Esophagus muscularis mucosa (tissue), 4 donors: ENCODE measurements at regions not wholly inside any gene's neighbourhood (a gene's known extent, or its start where the extent isn't known, plus 50 kb on each side); places are given as distances from the start of the nearest gene placed in this dataset.

Experiments used
- DNase-seq: peaks from one replicate; pipeline ENCODE4 v3.0.0-alpha.2; 2017; ENCODE audit errors: extremely low spot score
- H3K27ac ChIP-seq, 4 donors: fragments of 200-600 bp; sonication (generic); replicated peaks in 1 of 4; 1 replicate in 3 of 4; 2 replicates in 1 of 4; pipeline ENCODE4 v1.5.1; 2016 to 2019; ENCODE audit warnings: mild to moderate bottlenecking in 1 of 4
- H3K27me3 ChIP-seq, 4 donors: fragments of 200-600 bp; sonication (generic); one replicate each; pipeline versions ENCODE4 v1.5.1 to v1.6.0; 2016 to 2019
- H3K36me3 ChIP-seq, 4 donors: fragments of 200-600 bp; sonication (generic); one replicate each; pipeline ENCODE4 v1.5.1; 2016 to 2019
- H3K4me1 ChIP-seq, 4 donors: fragments of 200-600 bp; sonication (generic); one replicate each; pipeline ENCODE4 v1.5.1; 2016 to 2019
- H3K4me3 ChIP-seq, 4 donors: fragments of 200-600 bp; sonication (generic); 1 replicate in 2 of 4; 2 replicates in 2 of 4; pipeline ENCODE4 v1.5.1; 2016 to 2019; ENCODE audit warnings: mild to moderate bottlenecking in 4 of 4, moderate library complexity in 1 of 4
- H3K9me3 ChIP-seq, 4 donors: fragments of 200-600 bp; sonication (generic); 1 replicate in 3 of 4; 2 replicates in 1 of 4; pipeline ENCODE4 v1.5.1; 2016 to 2019
- EP300 ChIP-seq: sonication (generic); formaldehyde crosslinking; IDR thresholded peaks from one replicate; pipeline ENCODE4 v1.6.1; 2017; ENCODE audit warnings: antibody characterized with exemption
- POLR2A ChIP-seq: fragments of 450-650 bp; IDR thresholded peaks from one replicate; pipeline ENCODE4 v1.6.1; 2017; ENCODE audit warnings: antibody characterized with exemption, moderate library complexity, mild to moderate bottlenecking, low read depth
- POLR2AphosphoS5 ChIP-seq, 2 donors: sonication (generic); formaldehyde crosslinking; IDR thresholded peaks; one replicate each; pipeline ENCODE4 v1.6.1; 2017; ENCODE audit warnings: antibody characterized with exemption in 2 of 2
- WGBS: methylation state at CpG from one replicate; pipeline ENCODE4 v1.1.5; 2018; 5-methylcytosine and 5-hydroxymethylcytosine counted together
- intact Hi-C: fragments of 100-400 bp; cut with DNase I; formaldehyde crosslinking; loops from one replicate; pipeline ENCODE4 v1.15.1; 2023
- TF ChIP-seq, protein P1 (sequence below), 3 experiments: fragments of 200-600 bp in 2 of 3; fragments of 450-650 bp in 1 of 3; sonication (generic) in 2 of 3; IDR thresholded peaks; one replicate each; pipeline ENCODE4 v1.5.1; 2017 to 2019; ENCODE audit warnings: antibody characterized with exemption in 3 of 3, mild to moderate bottlenecking in 2 of 3, moderate library complexity in 1 of 3

DNA sequence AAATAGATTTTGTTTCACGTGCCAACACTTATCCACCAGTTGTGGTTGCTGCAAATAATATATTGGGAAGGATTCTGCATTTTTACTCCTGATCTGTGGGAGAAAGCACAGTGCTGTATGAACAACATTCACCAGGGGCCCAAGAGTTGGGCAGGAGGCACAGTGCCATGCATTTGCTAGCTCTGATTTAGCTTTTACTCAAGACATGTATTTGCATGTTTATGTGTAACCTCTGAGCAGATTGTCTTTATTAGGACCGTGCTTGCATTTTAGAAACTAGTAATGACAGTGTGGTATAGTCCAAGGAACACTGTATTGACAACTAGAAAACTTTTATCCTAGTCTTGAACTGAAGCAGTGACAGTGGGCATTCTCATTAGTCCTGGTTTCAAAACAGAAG is 133.9 kb upstream of the B3GALT2 start:
- TF ChIP-seq POLR2AphosphoS5 (IDR thresholded peaks at IDR 0.05) = no peak
- no peak for TF ChIP-seq POLR2A
- TF ChIP-seq EP300 = no peak
- TF ChIP-seq, protein P1, sequence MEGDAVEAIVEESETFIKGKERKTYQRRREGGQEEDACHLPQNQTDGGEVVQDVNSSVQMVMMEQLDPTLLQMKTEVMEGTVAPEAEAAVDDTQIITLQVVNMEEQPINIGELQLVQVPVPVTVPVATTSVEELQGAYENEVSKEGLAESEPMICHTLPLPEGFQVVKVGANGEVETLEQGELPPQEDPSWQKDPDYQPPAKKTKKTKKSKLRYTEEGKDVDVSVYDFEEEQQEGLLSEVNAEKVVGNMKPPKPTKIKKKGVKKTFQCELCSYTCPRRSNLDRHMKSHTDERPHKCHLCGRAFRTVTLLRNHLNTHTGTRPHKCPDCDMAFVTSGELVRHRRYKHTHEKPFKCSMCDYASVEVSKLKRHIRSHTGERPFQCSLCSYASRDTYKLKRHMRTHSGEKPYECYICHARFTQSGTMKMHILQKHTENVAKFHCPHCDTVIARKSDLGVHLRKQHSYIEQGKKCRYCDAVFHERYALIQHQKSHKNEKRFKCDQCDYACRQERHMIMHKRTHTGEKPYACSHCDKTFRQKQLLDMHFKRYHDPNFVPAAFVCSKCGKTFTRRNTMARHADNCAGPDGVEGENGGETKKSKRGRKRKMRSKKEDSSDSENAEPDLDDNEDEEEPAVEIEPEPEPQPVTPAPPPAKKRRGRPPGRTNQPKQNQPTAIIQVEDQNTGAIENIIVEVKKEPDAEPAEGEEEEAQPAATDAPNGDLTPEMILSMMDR (IDR thresholded peaks at IDR 0.05) = no peak
- WGBS = 76% methylated on average over 2 of the region's 2 CpGs
- no peak overlapping the region for H3K4me3 ChIP-seq
- no peaks in the 10 kb centered on the region for H3K27me3 ChIP-seq
- no peaks in the 10 kb centered on the region for H3K36me3 ChIP-seq
- intact Hi-C loops = no loop called here
- H3K4me1 ChIP-seq = no peaks in the 10 kb centered on the region
- peaks cover 0 to 15% (median 6%) of the 10 kb centered on the region in 4 donors for H3K9me3 ChIP-seq
- H3K27ac ChIP-seq = no peak overlapping the region
- DNase-seq = no peak

DNA sequence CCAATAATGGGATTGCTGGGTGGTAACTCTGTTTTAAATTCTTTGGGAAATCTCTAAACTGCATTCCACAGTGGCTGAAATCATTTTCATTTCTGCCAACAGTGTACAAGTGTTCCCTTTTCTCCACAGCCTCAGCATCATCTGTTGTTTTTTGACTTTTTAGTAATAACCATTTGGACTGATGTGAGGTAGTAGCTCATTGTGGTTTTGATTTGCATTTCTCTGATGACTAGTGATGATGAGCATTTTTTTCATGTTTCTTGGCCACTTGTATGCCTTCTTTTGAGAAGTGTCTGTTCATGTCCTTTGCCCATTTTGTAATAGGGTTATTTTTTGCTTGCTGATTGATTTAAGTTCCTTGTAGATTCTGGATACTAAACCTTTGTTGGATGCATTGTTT is 131.9 kb upstream of the B3GALT2 start:
- no peak for TF ChIP-seq POLR2AphosphoS5 (IDR thresholded peaks at IDR 0.05)
- no peak for TF ChIP-seq POLR2A
- TF ChIP-seq EP300 = no peak
- TF ChIP-seq, protein P1 (IDR thresholded peaks at IDR 0.05) = no peak

GRCh38 chr1:193313354-193314140 is 127.1 kb upstream of the B3GALT2 start:
- intact Hi-C loops = no loop called here
- Histone ChIP-seq H3K36me3 (no peaks in the 10 kb centered on the region), H3K9me3 (peaks cover 0 to 5% (median 2%) of the 10 kb centered on the region in 4 donors), H3K4me3 (no peak overlapping the region), H3K27ac (no peak overlapping the region), H3K27me3 (no peaks in the 10 kb centered on the region), H3K4me1 (no peaks in the 10 kb centered on the region)
- TF ChIP-seq POLR2A = no peak
- TF ChIP-seq, protein P1 (IDR thresholded peaks at IDR 0.05) = no peak
- no peak for TF ChIP-seq POLR2AphosphoS5 (IDR thresholded peaks at IDR 0.05)
- no peak for TF ChIP-seq EP300
- 86% methylated on average over 14 of the region's 15 CpGs for WGBS
- DNase-seq = no peak

More for the DNA sequence above, 131.9 kb upstream of the B3GALT2 start:
- H3K27ac ChIP-seq = no peak overlapping the region
- H3K4me3 ChIP-seq = no peak overlapping the region
- no peak for DNase-seq
- H3K36me3 ChIP-seq = no peaks in the 10 kb centered on the region
- H3K9me3 ChIP-seq = peaks cover 0 to 15% (median 6%) of the 10 kb centered on the region in 4 donors
- no peaks in the 10 kb centered on the region for H3K4me1 ChIP-seq
- intact Hi-C loops = no loop called here
- H3K27me3 ChIP-seq = no peaks in the 10 kb centered on the region

GRCh38 chr1:193312432-193312831 is 126.0 kb upstream of the B3GALT2 start:
- 82% methylated on average over 4 of the region's 4 CpGs for WGBS
- Histone ChIP-seq H3K27me3 (no peaks in the 10 kb centered on the region), H3K4me1 (no peaks in the 10 kb centered on the region), H3K9me3 (no peaks in the 10 kb centered on the region), H3K36me3 (no peaks in the 10 kb centered on the region), H3K4me3 (no peak overlapping the region), H3K27ac (no peak overlapping the region)
- no peak for DNase-seq
- intact Hi-C loops = no loop called here
- TF ChIP-seq POLR2AphosphoS5 (IDR thresholded peaks at IDR 0.05) = no peak
- TF ChIP-seq, protein P1 (IDR thresholded peaks at IDR 0.05) = no peak
